HG03558 (cell line): ENCODE measurements at regions not wholly inside any gene's neighbourhood (a gene's known extent, or its start where the extent isn't known, plus 50 kb on each side); places are given as distances from the start of the nearest gene placed in this dataset.
"Not testable (repeated sequence)": the region's sequence is repeated elsewhere in the genome, so short reads cannot be mapped to it uniquely, and the experiment has no call there.

Experiments
- ATAC-seq: cut with Tn5 transposase; IDR thresholded peaks from one replicate; pipeline ENCODE4 v1.9.1; 2021; ENCODE audit warnings: moderate number of reproducible peaks; ENCODE audit not compliant: unreplicated experiment; ENCODE audit errors: extremely low read depth

- ATAC-seq, result no peak
Measured at GRCh38 chr2:183867206-183867605, 731.1 kb upstream of the ZNF804A start.

GRCh38 chr2:183868153-183868552, 730.2 kb upstream of the ZNF804A start:
- ATAC-seq, result no peak

GRCh38 chr2:183868707-183869106, 729.6 kb upstream of the ZNF804A start:
- no peak for ATAC-seq

- no peak for ATAC-seq
Measured at GRCh38 chr2:183872131-183872530, 726.2 kb upstream of the ZNF804A start.

- no peak for ATAC-seq
Measured at GRCh38 chr2:183881978-183882377, 716.4 kb upstream of the ZNF804A start.

- no peak for ATAC-seq
Measured at GRCh38 chr2:183892315-183892941, 705.9 kb upstream of the ZNF804A start.

- ATAC-seq, result no peak
Measured at GRCh38 chr2:183898641-183899040, 699.7 kb upstream of the ZNF804A start.

- no peak for ATAC-seq
Measured at GRCh38 chr2:183901931-183902330, 696.4 kb upstream of the ZNF804A start.

- no peak for ATAC-seq
Measured at GRCh38 chr2:183903026-183903425, 695.3 kb upstream of the ZNF804A start.

GRCh38 chr2:183916041-183916440, 682.3 kb upstream of the ZNF804A start:
- not testable (repeated sequence) for ATAC-seq

- ATAC-seq, result no peak
Measured at GRCh38 chr2:183919167-183919566, 679.2 kb upstream of the ZNF804A start.

- ATAC-seq, result no peak
Measured at GRCh38 chr2:183919926-183920325, 678.4 kb upstream of the ZNF804A start.

GRCh38 chr2:183925281-183925680, 673.0 kb upstream of the ZNF804A start:
- no peak for ATAC-seq

- no peak for ATAC-seq
Measured at GRCh38 chr2:183926433-183926832, 671.9 kb upstream of the ZNF804A start.

GRCh38 chr2:183927406-183928325, 670.7 kb upstream of the ZNF804A start:
- ATAC-seq, result no peak

- ATAC-seq, result no peak
Measured at GRCh38 chr2:183935005-183935404, 663.3 kb upstream of the ZNF804A start.

GRCh38 chr2:183937220-183937619, 661.1 kb upstream of the ZNF804A start:
- no peak for ATAC-seq

GRCh38 chr2:183946193-183946592, 652.1 kb upstream of the ZNF804A start:
- ATAC-seq, result no peak

- no peak for ATAC-seq
Measured at GRCh38 chr2:183948861-183949260, 649.5 kb upstream of the ZNF804A start.

- ATAC-seq, result no peak
Measured at GRCh38 chr2:183950673-183951072, 647.7 kb upstream of the ZNF804A start.

- ATAC-seq, result no peak
Measured at GRCh38 chr2:183951630-183952029, 646.7 kb upstream of the ZNF804A start.

GRCh38 chr2:183952741-183953140, 645.6 kb upstream of the ZNF804A start:
- ATAC-seq, result no peak
